ENCODE measurements at regions not wholly inside any gene's neighbourhood (a gene's known extent, or its start where the extent isn't known, plus 50 kb on each side); places are given as distances from the start of the nearest gene placed in this dataset.

DNA sequence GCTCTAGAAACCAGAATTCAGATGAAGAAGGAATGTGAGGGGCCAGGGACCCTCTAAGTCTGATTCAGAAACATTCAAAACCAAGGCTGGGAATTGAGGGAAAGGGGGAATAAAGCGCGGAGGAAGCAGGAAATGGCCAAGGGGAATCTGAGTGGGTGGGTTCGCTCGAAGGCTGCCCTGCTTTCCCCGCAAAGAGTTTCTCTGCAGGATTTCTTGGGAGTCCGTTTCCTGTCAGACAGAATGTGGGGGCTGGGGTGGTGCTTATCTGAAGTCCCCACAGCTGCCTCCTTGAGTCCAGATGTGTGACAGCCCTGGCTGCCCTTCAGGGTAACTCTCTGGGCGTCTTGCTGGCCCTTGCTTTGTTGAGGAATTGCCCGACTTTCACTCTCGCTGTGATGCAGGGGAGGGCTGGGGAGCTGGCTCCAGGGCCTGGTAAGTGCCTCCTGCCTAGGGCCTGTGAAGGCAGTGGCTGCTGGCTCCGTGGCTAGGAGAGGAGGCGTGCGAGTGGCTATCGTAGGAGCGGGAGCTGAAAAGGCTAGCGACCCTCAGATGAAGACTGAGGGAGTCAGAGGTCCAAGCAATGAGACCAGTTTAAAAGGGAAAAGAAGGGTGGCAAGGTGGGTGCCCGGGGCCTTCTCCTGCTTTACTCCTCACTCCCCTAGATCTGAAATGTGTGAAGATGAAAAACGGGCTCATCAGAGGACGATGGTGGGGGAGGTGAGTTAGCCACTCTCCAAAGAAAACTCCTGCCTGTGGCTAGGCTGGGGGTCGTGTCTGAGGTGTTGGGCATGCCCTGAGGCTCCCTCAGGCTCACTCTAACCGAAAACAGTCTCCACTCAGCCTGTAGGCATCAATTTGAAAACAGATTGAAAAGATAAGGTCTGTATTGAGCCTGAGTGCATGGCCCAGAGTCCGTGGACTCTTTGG is 143.9 kb upstream of the UMPS start:
- no peak for DNase-seq

DNA sequence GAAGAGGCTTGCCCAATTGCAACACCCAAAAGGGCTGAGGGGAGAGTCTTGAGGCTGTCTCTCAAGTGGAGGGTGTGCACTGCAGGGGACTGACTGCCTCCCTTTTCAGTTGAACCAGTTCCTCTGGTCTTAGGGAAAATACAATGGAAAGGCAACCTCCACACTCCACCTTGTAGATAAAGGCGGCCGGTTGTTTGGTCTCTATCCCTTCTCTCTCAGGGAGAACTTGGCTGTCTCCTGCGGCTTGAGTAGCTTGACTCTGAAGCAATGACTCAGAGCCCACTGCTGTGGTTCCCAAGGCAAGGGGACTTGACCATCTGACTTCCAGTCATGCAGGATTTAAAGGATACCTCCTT is 143.2 kb upstream of the UMPS start:
- no peak for DNase-seq

DNA sequence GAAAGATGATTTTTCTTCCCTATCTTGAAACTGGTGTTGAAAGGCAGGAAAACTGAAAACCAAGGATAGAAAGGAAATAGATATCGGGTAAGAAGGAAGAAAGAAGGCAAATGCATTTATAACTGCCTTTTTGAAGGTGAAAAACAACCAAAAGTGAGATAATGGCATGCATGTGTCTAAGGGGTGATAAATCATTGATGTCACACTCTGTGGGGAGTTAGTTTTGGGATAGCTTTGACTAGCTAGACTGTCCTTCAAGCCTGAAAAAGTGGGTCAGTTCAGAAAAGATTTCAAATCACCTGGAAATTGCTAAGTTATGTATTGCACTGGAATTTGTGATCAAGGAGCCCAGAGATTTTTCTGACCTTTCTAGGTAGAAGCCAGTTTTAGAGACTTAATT is 142.2 kb upstream of the UMPS start:
- no peak for DNase-seq

DNA sequence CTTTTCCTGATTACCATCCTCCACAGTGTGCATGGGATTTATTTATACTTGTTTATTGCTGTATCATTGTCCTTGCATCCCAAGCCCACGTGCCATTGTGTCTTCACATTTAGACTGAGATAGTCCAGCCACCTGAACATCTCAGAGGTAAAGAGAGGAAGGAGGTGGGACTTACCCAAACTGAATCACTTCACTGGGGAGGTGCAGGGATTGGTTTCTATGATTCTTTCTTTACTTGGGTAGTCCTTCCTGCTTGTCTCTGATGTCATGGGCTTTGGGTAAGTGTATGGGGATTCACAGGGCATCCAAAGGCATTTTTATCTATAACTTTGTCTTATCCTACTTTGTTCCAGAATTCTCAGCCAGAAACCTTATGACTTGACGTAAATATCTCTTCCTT is 141.5 kb upstream of the UMPS start:
- no peak for DNase-seq

- DNase-seq, result no peak
Measured at GRCh38 chr3:124591699-124592098, 138.6 kb upstream of the UMPS start.

DNA sequence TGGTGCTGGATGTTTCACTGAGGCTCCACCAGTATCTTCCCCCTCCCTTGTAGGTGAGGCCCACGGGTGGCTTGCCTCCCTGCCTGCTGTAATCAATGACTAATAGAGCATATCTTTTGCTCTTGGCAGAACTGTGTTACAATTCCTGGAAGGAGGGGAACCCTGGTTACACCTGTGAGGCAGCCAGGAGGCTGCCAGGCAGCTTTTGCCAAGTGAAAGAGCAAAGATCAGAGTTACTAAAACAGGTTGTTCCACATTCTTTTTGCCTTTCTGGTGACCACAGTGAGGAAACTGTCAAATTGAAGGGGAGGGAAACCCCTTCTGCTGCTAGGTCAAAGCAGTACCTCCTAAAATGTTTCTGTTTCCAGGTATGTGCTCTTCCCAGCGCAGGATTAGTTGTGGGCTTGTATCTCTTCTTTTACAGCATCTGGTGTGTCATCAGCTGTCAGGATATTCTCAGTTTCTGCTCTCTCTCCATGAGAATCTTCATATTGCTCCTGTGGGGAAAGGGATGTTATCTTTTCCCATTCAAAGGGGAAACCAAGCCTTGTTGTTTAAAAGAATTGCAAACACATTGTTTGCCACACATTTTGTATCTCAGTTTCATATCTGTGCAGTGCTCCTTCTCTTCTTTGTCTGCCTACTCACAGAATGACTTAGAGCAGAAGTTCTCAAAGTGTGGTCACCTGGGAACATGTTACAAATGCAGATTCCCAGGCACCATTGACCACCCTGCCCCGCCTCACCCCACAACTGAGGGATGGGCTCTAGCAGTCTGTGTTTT is 137.4 kb upstream of the UMPS start:
- DNase-seq, result no peak

- no peak for DNase-seq
Measured at GRCh38 chr3:124593442-124593829, 136.8 kb upstream of the UMPS start.

GRCh38 chr3:124594581-124594980 is 135.7 kb upstream of the UMPS start:
- no peak for DNase-seq

GRCh38 chr3:124597273-124597672 is 133.0 kb upstream of the UMPS start:
- no peak for DNase-seq

DNA sequence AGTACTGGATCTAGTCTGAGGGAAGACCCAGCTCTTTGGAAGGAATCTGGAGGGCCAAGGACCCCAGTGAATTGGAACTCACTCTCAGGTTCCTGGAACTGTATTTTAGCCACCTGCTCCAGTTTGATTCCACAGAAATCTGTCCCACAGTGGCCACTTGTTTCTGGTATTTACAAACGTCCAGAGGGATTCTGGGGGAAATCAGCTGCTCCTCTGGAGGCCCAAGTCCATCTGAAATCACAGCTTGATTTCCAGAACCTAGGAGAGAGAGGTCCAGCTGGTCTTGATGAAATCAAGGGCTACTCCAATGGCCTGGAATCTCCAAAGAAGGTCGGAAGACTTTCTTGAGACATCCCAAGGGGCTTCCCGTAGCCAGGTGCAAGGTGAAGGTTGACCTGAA is 132.3 kb upstream of the UMPS start:
- no peak for DNase-seq

DNA sequence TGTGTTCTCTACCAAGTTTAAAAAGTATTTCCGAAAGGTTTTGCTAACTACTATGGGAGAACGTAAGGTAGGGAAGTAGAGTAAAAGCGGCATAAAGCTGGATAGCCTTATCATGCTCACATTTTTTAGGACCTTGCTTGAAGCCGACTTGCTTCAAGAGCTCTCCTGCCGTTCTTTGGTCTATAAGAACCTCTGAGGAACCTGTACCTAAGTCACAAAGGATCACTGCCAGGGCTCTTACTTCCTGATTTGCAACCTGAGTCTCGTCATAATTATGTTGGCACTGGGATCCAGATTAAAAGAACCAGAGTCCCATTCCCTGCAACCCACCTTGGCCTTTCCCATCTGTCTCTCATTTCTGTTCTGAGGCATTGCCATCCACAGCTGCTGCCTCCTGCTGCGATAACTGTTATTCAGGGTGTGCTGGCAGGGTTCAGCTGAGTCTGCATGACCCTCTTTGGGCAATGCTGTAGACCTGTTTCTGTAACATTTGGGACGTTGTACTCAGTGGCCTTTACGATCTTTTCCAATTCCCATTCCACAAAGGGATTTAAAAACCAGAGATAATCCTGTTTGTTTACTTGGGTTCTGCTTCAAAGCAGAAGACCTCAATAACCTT is 131.0 kb upstream of the UMPS start:
- DNase-seq, result no peak

DNA sequence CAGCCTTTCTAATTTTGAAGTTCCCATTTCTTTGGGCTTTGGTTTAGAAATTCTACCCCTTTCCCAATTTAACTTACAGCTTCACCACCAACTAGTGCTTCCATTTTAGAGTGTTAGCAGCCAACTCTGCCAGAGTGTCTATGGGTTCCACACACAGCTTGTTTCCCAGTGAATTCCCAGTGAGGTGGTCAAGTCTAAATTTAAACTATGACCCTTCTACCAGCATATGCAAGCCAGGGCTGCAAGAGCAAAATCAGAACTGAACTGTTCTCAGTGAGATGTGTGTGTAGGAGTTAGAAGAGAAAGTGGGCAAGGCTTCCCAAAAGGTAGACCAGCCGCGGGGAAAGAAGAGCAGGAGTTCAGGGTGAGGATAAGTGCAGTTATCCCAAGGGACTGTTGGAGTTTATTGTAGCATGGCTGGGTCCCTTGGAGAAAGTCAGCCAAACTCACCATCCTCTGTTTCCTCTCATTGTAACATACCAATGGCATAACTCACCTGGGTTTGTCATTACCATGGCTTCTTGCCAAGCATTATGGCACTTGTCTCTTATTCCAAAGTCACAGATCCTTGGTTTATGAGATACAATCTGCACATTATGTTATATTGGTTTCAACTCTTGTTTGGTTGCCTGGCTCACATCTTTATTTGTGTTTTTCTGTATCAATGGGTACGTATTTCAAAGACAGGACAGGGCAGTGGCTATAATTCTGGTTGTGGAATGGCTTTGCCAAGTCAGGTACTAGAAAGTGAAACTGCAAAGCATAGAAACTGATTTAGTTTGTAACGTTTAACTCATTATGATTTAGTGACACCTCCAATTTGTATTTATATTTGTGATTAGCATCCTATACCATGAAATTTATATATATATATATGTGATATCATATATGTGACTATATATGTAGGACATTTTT is 130.2 kb upstream of the UMPS start:
- DNase-seq, result no peak

DNA sequence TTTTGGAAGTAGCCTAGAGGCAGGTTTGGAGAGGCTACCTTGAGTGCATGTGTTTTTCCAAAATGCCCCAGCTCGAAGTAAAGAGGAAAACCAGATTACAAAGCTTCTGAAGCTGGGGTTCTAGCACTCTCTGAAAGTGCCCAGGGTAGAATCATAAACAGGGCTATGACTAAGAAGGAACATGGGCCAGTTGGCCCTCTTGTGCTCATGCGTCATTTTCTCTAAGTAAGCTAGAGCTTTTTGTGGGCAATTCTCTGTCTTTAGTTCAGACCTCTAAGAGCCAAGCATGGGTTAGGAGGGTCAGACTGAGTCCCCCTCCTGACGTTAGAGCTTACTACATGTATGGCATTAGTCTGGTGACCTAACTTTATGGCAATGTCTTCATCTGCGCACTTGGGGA is 129.5 kb upstream of the UMPS start:
- no peak for DNase-seq

- DNase-seq, result no peak
Measured at GRCh38 chr3:124601190-124601589, 129.1 kb upstream of the UMPS start.

GRCh38 chr3:124602980-124603627 is 127.1 kb upstream of the UMPS start:
- DNase-seq, result no peak

DNA sequence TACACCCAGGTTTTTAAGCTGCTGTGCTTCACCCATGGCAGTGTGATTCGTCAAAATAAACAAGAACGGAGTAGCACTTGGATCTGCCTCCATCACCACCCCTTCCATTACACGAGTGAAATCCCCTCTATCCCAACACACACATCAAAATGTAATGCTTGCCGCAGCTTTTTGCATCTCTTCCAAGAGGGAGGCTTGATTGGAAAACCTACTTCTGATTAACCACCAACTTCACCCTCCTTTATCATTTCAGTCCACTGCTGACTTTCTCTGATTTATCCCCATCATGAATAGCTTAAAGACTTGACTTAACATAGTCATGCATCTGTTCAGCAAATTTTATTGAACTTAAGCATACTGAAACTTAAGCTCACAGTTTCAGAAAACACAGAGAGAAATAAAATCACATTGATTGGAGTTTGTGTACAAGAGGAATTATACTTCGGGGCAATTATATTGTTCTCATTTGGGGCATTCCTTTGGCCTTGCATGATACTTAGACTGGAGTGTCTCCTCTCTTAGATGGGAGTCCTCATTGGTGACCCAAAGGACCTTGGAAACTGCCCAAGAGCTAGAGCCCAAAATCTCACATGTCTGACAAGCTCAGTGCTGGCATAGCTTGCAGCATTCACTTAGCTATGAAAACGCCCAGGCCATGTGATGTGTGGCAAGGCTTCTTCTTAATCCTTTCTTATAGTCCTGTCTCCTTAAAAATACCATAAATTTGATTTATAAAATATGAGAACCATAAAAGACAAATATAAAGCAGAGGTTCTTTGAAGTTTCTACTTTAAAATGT is 124.3 kb upstream of the UMPS start:
- no peak for DNase-seq

DNA sequence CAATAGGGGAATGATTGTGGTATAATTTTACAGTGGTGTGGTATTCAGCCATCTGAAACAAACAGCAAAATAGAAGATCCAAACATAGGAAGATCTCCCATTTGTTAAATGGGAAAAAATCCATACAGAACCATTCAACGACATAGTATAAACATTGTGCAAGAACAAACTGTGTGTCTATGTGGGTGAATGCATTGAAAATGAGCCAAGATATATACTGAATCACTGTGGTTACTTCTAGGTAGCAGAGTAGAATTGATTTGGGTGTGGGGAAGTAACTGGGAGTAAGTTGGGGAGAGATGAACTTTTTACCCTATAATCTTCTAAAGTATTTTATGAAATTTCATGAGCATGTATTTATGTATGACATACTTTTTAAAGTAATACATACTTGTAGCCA is 123.1 kb upstream of the UMPS start:
- DNase-seq, result no peak

DNA sequence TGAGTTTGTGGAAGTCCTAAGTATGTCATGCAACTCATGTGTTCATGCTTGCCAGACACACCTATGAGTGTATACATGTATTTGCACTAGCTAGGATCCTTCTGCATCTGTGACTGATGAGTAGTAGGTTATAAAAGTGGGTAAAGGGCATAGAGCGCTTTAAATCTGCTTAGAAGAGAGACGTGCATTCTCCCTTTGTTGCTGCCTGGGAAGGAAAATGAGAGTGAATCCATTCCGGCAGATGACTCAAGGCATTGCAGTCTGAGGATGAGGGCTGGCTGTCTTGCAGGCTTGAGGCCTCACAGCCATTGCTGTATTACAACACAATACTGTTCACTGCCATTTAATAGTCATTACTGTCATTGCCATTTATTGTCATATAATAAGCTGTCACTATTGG is 120.8 kb upstream of the UMPS start:
- no peak for DNase-seq

DNA sequence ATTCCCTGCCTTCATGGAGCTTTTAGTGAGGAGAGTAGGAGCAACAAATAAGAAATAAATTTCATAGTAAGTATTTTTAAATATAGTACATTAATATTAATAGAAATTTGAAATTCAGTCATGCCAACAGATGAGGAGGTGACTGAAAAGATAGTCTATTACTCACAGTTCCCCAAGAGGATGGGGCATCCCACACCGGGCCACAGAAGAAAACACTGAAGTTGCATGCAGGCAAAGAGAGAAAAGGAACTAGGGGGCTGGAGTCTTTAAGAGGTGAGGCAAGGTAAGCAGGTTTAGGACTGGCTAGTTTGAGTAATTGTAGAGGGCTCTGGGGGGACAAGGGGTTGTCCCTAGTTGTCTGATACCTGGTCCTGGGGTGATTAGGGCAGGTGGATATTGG is 120.1 kb upstream of the UMPS start:
- no peak for DNase-seq

DNA sequence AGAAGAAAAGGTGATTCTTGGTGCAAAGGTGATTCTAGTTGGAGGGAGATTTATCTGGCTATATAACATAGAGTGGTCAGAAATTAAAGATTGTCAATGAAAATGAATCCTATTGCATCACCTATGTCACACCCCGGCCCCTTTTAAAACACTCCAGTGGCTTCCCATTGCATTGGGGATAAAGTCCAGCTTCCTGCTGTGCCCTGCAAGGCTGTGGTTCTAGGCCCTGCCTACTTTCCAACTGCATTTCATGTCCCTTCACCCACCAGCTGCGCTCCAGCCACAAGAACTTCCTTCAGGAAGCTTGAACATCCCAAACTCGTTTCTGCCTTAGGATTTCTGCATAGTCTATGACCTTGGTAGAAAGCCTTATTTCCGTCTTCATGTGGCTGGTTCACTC is 118.7 kb upstream of the UMPS start:
- no peak for DNase-seq

- DNase-seq, result no peak
Measured at GRCh38 chr3:124615896-124616543, 114.2 kb upstream of the UMPS start.
